ENCODE measurements at regions not wholly inside any gene's neighbourhood (a gene's known extent, or its start where the extent isn't known, plus 50 kb on each side); places are given as distances from the start of the nearest gene placed in this dataset.

DNA sequence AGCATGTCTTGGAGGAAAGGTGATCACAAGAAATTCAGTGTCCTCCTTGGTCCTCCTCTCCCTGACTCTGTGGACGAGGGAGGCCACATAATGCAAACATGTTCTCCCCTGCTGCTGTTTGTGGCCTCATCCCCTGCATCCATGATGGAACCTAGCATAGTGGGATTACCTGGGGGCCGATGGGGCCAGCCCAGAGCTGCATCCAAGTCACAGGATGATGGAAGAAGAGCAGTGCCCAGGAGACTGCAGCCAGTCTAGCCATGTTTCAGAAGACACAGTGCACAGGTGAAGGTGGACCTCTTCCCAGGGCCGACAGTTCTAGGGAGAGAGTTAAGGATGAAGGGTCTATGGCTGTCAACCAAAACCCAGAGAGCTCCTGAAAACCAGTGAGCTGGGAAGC, 213.6 kb upstream of the B3GAT1 start:
- TF ChIP-seq, protein P1, sequence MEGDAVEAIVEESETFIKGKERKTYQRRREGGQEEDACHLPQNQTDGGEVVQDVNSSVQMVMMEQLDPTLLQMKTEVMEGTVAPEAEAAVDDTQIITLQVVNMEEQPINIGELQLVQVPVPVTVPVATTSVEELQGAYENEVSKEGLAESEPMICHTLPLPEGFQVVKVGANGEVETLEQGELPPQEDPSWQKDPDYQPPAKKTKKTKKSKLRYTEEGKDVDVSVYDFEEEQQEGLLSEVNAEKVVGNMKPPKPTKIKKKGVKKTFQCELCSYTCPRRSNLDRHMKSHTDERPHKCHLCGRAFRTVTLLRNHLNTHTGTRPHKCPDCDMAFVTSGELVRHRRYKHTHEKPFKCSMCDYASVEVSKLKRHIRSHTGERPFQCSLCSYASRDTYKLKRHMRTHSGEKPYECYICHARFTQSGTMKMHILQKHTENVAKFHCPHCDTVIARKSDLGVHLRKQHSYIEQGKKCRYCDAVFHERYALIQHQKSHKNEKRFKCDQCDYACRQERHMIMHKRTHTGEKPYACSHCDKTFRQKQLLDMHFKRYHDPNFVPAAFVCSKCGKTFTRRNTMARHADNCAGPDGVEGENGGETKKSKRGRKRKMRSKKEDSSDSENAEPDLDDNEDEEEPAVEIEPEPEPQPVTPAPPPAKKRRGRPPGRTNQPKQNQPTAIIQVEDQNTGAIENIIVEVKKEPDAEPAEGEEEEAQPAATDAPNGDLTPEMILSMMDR (IDR thresholded peaks at IDR 0.05; ENCODE audit: insufficient read depth, low read depth, low read length), result no peak
- TF ChIP-seq EZH2 (IDR thresholded peaks at IDR 0.05; ENCODE audit: insufficient read depth, low read length), result no peak

All from astrocyte (in vitro differentiated cells and primary cell).